ENCODE measurements at regions not wholly inside any gene's neighbourhood (a gene's known extent, or its start where the extent isn't known, plus 50 kb on each side); places are given as distances from the start of the nearest gene placed in this dataset.
"Not testable (repeated sequence)": the region's sequence is repeated elsewhere in the genome, so short reads cannot be mapped to it uniquely, and the experiment has no call there.

DNA sequence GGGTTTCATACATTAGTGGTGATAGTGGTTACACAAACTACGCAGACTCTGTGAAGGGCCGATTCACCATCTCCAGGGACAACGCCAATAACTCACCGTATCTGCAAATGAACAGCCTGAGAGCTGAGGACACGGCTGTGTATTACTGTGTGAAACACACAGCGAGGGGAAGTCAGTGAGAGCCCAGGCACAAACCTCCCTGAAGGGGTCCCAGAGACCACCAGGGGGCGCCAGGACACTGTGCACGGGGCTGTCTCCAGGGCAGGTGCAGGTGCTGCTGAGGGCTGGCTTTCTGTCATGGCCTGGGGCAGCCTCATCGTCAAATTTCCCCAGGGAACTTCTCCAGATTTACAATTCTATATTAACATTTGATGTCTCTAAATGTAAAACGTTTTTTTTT, 184.6 kb upstream of the TP53TG3C start:
- peak; percentile 20 to 44 (median 38) for DNase-seq (ENCODE audit: low read depth in 2 of 3, low spot score in 1 of 3)

DNA sequence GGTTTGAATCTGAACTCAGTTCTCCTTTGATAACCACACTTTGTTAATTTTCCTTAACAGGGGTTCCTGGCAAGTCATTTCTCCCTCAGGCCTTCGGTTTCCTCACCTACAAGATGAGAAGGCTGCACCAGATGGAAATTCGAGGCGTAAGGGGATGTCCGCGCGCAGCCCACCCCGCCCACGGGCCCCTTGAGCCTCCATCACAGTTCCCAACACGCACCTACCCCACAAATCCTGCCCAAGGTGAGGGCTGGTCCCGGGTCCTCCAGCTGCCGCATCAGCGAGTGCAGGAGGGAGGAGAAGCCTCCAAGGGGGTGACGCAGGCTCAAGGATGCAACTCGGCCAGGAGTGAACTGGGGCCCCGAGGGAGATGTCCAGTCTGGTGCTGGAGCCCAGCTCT, 166.9 kb upstream of the TP53TG3C start:
- DNase-seq (ENCODE audit: low read depth in 2 of 3, low spot score in 1 of 3), result not testable (repeated sequence)

- DNase-seq (ENCODE audit: low read depth in 2 of 3, low spot score in 1 of 3), result not testable (repeated sequence)
Measured at GRCh38 chr16:33027941-33028340, 166.1 kb upstream of the TP53TG3C start.

DNA sequence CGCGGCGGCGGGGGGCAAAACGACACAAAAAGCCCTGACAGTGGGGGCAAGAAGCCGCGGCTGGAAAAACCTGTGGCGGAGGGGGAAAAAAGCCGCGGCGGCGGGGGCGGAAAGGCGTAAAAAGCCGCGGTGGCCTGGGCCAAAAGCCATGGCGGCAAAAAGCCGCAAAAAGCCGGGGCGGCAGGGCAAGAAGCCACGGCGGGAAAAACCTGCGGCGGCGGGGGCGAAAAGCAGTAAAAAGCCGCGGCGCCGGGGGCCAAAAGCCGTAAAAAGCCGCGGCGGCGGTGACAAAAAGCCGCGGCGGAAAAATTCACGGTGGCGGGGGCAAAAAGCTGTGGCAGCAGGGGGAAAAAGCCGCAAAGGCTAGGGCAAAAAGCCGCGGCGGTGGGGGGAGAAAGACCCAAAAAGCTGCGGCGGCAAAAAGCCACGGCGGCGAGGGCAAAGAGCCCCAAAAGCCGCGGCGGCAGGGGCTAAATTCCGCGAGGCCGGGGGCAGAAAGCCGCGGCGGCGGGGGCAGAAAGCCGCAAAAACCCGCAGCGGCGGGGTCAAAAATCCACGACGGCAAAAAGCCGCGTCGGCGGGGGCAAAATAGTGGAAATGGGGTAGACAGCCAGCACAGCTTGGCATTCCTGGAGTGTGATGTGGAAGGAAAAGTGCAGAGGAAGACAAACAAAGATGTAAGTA, 165.2 kb upstream of the TP53TG3C start:
- not testable (repeated sequence) for DNase-seq (ENCODE audit: low read depth in 2 of 3, low spot score in 1 of 3)

GRCh38 chr16:33048849-33049248, 145.2 kb upstream of the TP53TG3C start:
- DNase-seq (ENCODE audit: low read depth in 2 of 3, low spot score in 1 of 3), result not testable (repeated sequence)

DNA sequence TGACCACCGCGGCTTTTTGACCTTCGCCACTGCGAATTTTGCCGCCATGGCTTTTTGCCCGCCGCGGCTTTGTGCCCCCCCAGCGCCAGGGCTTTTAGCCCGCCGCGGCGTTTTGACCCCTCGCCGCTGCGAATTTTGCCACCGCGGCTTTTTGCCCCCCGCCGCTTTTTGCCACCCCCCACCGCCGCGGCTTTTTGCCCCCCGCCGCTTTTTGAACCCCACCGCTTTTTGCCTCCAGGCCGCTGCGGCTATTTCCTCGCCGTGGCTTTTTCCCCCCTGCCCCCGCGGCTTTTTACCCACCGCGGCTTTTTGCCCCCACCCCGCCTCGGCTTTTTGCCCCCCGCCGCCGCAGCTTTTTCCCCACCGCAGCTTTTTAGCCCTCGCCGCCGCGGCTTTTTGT, 134.8 kb upstream of the TP53TG3C start:
- no peak for DNase-seq (ENCODE audit: low read depth in 2 of 3, low spot score in 1 of 3)

- not testable (repeated sequence) for DNase-seq (ENCODE audit: low read depth in 2 of 3, low spot score in 1 of 3)
Measured at GRCh38 chr16:33059654-33060421, 134.2 kb upstream of the TP53TG3C start.

DNA sequence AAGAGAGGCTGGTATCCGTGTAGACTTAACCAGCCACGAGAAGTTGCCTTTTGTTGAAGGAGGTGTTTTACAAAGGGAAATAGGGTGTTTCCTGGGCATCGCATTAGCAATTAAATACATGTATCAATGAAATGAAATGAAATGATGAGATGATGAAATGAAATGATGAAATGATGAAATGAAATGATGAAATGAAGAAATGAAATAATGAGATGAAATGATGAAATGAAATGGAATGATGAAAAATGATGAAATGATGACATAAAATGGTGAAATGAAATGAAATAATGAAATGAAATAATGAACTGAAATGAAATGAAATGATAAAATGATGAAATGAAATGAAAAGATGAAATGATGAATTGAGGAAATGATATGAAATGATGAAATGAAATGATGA, 131.3 kb upstream of the TP53TG3C start:
- not testable (repeated sequence) for DNase-seq (ENCODE audit: low read depth in 2 of 3, low spot score in 1 of 3)

DNA sequence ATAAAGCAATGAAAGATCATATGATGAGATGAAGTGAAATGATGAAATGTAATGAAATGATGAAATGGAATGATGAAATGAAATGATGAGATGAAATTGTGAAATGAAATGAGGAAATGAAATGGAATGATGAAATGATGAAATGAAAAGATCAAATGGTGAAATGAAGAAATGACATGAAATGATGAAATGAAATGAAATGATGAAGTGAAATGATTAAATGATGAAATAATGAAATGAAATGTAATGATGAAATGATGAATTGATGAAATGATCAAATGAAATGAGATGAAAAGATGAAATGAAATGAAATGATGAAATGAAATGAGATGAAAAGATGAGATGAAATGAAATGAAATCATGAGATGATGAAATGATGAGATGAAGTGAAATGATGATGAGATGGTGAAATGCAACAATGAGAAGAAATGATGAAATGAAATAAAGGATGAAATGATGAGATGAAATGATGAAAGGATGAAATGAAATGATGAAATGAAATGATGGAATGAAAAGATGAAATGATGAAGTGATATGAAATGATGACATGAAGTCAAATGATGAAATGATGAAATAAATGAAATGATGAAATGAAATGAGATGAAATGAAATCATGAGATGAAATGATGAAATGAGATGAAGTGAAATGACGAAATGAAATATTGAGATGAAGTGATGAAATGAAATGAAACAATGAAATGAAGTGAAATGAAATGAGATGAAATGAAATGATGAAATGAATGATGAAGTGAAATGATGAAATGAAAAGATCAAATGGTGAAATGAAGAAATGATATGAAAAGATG, 130.5 kb upstream of the TP53TG3C start:
- DNase-seq (ENCODE audit: low read depth in 2 of 3, low spot score in 1 of 3), result not testable (repeated sequence)

DNA sequence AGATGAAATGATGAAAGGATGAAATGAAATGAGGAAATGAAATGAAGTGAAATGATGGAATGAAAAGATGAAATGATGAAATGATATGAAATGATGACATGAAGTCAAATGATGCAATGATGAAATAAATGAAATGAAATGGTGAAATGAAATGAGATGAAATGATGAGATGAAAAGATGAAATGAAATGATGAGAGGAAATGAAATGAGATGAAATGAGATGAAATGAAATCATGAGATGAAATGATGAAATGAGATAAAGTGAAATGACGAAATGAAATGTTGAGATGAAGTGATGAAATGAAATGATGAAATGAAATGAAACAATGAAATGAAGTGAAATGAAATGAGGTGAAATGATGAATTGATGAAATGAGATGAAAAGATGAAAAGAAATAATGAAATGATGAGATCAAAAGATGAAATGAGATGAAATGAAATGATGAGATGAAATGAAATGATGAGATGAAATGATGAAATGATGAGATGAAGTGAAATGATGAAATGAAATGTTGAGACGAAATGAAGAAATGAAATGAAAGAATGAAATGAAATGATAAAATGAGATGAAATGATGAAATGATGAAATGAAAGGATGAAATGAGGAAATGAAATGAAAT, 129.5 kb upstream of the TP53TG3C start:
- DNase-seq (ENCODE audit: low read depth in 2 of 3, low spot score in 1 of 3), result not testable (repeated sequence)
